ENCODE measurements at regions not wholly inside any gene's neighbourhood (a gene's known extent, or its start where the extent isn't known, plus 50 kb on each side); places are given as distances from the start of the nearest gene placed in this dataset.

- TF ChIP-seq CEBPB (IDR thresholded peaks at IDR 0.05) (no peak), CREB1 (IDR thresholded peaks at IDR 0.05; ENCODE audit: low read depth) (no peak), MAX (IDR thresholded peaks at IDR 0.05) (no peak), USF1 (IDR thresholded peaks at IDR 0.05) (no peak), TCF12 (IDR thresholded peaks at IDR 0.05; ENCODE audit: low read depth) (no peak), EP300 (IDR thresholded peaks at IDR 0.05; ENCODE audit: borderline replicate concordance) (no peak), REST (IDR thresholded peaks at IDR 0.05; ENCODE audit: low read depth) (no peak)
Observed at GRCh38 chr16:72612256-72612655, 435.7 kb downstream of the ZFHX3 start.
